RPMI8226 (cell line): ENCODE measurements at regions not wholly inside any gene's neighbourhood (a gene's known extent, or its start where the extent isn't known, plus 50 kb on each side); places are given as distances from the start of the nearest gene placed in this dataset.

ENCODE experiments used
- DNase-seq: peaks from one replicate; pipeline ENCODE4 v3.0.0-alpha.2; 2015

- DNase-seq, result peak; percentile 31
Observed at GRCh38 chr16:17529982-17530760, 59.4 kb upstream of the XYLT1 start.

- DNase-seq, result no peak
Observed at GRCh38 chr16:17526956-17527937, 56.5 kb upstream of the XYLT1 start.

GRCh38 chr16:17524656-17525055, 53.9 kb upstream of the XYLT1 start:
- DNase-seq, result no peak

GRCh38 chr16:17520561-17520960, 49.8 kb upstream of the XYLT1 start:
- DNase-seq, result no peak
